Fibroblast of upper back skin (primary cell): ENCODE measurements at regions not wholly inside any gene's neighbourhood (a gene's known extent, or its start where the extent isn't known, plus 50 kb on each side); places are given as distances from the start of the nearest gene placed in this dataset.
A peak's percentile ranks its signal among the peaks of the same experiment; 100 is the strongest.

Experiments used
- DNase-seq: peaks from one replicate; pipeline ENCODE4 v3.0.0-alpha.2; 2013

DNA sequence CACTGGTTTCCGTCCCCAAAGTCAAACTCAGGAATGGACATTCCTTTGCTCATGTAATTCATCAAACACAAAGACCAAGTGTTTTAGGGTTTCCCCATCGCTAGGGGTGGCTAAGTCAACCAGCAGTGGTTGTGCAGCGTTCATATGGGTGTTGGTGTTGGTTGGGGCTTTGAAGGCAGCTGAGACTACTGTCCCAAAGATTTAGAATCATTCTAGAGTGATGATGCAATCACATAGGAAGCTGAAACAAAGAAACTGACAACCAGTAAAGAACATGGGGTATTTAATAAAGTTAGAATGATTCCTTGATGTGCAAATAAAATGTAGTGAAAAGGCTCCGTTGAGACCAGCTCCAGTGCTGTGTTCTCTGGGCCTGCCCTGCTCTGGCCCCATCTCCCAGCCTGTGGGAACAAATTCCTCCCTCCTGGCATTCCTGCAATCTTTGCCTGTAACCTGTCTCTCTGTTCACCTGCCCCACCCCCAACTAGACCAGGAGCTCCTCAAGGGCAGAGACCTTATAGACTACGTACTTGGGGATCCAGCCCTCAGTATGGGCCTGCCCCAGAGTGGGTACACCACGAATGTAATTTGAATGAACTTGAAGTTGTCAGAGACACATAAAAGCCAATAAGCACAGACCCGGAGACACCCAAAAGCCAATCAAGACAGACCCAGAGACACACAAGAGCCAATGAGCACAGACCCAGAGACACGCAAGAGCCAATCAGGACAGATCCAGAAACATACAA is 191.7 kb upstream of the TWIST2 start:
- no peak for DNase-seq

DNA sequence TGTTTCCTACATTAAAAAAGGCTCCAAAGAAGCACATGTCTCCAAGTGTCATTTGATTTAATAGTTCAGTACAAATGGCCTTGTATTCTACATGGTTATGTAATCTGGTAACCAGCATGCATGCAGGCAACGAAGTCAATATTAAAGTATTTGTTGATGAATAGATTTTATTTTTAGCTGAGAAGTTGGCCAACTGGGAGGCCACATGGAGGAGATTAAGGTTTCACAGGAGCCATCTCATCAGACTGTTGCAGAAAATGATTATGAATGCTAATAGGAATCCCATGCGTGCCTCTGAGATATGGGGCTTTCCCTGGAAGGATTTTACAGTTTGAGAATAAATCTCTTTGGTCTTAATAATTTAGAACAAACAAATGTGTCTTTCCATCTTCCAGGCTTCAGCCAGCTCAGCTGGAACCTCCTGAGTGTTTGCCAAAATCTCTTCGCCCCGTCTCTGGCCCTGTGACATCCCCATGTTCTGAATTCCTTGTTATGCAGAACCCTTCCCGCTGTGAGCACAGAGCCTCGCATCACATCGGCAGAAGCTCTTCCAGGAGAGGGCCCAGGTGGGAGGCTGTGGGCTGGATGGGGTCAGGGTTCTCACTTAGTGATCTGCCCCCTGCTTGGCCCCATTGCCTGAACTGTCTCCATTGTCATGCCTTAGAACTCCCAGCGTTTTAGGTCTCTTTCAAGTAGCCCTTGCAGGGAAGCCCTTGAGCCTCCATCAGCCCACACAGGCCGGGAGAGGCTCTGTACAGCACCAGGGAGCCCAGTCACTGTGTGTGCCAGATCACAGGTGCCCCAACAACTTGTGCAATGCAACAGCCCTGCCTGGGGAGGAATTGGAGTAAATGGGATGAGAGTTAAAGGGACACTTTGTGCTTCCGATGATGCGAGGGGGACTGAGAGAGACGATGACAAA is 190.5 kb upstream of the TWIST2 start:
- peak; percentile 25 for DNase-seq

DNA sequence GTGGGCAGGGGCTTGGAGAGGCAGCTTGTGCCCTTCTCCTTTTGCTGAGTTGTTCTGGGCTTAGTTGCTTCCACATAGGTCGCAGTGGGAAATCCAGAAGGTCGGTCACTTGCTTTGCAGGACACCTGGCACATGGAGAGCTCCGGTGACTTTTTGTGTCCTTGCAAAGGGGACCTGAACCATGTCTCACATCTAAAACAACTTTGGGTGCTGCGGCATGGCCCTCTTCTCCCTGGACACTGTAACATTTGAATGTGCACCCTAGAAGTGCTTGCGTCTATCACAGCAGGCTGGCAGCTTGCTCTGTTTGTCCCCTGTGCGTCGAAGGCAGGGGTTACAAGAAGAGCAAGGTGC is 189.9 kb upstream of the TWIST2 start:
- DNase-seq = no peak

DNA sequence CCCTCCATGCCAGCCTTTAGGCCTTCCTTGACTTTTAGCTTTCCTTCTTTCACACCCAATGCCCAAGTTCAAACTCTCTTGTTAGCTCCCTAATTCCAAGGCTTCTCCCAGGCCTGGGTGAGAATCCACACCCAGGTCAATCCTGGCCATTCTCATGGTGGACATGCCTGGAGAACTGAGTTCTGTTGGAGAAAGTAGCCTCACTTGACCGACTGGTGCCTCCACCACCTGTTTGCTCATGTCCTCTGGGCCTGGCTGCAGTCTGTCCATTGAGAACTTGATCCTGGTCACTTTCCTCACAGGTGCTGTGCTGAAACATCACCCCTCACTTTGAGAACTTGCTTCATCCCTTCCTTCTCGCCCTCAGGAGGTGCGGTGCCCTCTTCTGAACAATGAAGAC is 189.1 kb upstream of the TWIST2 start:
- no peak for DNase-seq

DNA sequence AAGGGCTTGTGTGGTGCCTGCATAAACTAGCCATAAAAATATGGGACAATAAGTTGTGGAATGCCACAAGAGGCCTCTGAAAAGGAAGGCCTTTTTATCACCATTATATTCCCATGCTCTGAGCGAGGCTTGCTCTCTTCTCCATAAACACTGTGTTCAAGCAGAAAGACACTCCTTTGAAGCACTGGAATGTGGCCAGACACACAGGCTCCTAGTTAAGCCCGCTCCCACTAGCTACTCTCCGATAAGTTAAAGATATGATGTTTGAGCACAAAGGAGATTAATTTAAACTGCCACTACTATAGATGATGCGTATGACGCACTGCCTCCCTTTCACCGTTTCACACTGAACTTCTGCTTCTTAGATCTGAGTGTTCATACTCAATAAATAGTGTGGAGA is 188.7 kb upstream of the TWIST2 start:
- no peak for DNase-seq

DNA sequence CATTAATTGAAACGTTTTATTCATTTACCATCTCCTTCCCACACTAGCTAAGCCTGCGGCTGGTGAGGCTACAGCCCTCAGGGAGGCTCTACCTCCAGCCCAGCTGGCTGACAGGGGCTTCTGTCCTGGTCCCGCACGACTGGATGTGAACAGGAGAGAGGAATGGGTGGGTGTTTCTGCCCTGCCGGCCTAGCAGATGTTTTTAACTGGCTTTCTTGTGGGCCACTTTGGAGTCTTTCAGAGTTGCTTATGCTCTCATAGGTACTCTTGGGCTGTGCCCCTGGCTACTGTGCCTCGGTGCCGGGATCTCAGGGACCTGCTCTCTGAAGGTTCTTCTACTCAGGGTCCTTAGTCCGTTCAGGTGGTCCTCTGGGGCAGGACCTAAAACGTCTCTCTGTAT is 184.3 kb upstream of the TWIST2 start:
- DNase-seq = no peak

DNA sequence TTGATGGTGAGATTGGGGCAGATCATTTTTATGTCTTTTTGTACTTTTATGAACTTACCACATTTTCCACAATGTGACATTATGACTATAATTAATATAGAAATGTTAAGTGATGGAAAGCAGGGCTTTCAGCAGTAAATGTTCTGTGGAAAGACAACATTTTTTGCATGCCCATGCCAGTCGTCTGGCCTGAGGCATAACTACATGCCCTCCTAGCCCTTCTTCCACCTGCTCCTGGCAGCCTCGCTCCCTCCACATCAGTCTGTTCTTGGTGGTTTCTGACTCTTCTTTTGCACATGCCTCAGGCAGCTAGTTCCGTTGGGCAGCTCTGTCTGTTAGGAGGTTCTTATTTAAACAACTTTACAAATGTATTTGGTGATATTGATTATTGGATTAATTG is 182.0 kb upstream of the TWIST2 start:
- DNase-seq = no peak

DNA sequence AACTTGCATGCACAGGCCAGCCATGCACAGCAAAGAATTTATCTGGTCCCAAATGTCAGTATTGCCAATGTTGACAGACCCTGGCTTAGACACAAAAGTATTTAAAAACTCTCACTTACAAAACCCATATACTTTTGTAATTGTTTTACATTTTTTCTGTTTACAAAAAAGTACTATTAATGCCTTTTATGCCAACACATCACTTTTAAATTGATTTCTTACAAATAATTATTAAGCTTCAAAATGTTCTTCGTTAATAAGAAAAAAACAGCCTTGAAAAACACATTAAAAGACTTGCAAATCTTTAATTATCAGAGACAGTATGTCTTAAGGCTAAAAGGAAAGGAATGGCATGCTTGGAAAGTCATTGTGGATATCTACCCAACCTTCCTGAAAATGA is 181.3 kb upstream of the TWIST2 start:
- no peak for DNase-seq

DNA sequence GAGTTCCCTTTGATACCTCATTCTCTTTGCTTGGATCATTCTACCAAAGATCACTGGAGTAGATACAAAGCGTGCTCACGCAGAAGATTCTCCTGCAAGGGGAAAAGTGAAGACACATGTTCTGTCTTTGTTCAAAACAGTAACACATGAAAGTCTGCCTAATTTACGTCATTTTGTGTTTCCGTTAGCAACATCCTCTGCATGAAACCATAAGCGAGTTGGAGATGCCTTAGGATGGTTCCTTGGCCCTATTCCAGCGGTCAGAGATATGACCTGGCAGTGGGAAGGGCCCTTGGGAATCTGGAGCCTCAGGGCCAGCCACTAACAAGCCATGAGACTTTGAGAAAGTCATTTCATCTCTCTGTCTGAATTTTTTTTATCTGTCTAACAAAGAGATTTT is 180.9 kb upstream of the TWIST2 start:
- peak; percentile 59 for DNase-seq

DNA sequence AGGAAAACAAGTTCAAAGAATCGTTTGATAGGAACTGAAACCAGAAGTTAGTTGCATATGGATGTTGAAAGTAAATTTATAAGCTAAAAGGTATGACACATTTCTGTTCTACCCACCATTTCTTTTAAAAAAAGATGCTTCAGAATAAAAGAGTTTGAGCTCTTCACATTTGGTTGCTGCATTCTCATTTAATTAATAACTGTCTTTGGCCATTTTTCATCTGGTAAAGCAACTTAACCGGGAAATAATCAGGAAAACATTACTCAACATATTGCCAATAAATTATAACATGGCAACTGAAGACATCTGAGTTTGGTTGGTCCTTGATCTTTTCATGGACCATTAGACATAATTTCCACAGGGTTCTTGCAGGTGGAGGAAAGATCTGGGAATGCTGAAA is 180.2 kb upstream of the TWIST2 start:
- DNase-seq = peak; percentile 20

DNA sequence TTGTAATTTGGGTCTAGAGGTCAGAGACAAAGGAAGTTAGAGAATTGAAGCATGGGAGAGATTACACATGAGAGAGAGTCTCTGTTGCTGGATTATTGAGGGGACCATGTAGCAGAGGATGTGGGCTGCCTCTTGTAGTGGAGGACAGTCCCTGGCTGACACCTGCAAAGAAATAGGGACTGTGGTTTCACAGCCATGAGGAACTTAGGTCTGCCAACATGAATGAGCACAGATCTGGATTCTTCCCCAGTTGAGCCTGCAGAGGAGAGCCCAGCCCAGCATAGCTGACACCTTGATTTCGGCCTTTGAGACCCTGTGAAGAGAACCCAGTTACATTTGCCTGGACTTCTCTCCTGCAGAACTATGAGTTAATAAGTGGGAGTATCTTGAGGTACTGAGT is 179.5 kb upstream of the TWIST2 start:
- no peak for DNase-seq

DNA sequence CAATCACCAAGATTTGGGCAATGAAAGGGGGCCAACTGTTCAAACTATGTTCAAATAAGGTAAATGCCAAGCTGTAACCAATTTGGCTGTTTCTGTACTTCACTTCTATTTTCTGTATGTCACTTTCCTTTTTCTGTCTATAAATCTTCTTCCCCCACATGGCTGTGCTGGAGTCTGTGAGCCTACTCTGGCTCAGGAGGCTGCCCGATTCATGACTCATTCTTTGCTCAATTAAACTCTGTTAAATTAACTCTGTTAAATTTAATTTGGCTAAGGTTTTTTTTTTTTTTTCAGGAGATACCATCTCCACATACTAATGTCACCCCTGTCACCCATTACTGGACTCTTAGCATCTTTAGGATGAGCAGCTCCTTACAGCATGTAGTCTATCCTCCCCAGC is 178.8 kb upstream of the TWIST2 start:
- DNase-seq = no peak

DNA sequence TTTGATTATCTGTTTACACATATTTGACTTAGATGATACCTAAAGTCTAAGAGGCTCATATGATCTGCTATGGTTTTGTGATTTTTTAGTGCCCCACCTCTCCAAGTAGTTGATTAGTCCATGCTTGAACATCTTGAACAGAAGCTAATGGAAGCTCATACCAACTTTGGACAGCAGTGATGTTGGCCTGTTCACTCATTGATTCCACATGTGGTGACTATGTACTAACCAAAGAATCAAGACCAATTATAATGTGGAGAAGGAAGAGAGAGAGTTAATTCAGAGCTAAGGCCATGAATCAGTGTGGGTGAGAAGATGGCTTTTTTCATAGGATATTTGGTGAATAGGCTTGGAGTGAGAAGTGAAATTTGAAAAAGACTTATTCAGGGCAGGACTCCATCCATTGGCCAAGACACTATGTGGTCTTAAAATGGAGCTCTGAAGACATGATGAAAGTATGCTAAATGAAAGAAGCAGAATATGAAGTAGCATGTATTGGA is 178.3 kb upstream of the TWIST2 start:
- DNase-seq = no peak

DNA sequence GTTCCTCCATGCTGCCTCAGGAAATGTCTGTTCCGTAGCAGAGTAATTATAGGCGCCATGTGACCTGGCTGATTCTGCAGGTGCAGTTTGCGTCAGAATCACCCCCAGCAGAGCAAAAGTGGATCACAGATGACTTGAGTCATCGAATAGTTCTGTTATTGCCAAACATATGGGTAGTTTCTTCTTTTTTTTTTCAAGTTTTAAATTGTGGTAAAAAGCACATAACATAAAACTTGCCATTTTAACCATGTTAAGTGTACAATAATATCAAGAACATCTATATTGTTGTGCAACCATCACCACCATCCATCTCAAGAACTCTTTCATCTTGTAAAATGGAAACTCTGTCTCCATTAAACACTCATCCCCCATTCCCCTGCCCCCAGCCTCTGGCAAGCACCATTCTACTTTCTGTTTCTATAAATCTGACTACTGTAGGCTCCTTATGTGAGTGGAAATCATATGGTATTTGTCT is 177.7 kb upstream of the TWIST2 start:
- peak; percentile 80 for DNase-seq

DNA sequence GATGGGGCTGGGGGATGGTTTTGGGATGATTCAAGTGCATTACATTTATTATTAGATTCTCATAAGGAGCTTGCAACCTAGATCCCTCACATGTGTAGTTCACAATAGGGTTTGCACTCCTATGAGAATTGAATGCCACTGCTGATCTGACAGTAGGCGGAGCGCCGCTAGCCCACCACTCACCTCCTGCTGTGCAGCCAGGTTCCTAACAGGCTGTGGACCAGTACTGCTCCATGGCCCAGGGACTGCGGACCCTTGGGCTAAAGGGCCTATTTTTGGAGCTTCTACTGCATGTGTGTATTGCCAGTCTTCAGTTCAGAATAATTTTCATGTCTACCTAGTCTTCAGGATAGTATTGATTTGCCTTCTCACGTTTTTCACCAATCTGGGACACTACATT is 165.3 kb upstream of the TWIST2 start:
- DNase-seq = no peak

DNA sequence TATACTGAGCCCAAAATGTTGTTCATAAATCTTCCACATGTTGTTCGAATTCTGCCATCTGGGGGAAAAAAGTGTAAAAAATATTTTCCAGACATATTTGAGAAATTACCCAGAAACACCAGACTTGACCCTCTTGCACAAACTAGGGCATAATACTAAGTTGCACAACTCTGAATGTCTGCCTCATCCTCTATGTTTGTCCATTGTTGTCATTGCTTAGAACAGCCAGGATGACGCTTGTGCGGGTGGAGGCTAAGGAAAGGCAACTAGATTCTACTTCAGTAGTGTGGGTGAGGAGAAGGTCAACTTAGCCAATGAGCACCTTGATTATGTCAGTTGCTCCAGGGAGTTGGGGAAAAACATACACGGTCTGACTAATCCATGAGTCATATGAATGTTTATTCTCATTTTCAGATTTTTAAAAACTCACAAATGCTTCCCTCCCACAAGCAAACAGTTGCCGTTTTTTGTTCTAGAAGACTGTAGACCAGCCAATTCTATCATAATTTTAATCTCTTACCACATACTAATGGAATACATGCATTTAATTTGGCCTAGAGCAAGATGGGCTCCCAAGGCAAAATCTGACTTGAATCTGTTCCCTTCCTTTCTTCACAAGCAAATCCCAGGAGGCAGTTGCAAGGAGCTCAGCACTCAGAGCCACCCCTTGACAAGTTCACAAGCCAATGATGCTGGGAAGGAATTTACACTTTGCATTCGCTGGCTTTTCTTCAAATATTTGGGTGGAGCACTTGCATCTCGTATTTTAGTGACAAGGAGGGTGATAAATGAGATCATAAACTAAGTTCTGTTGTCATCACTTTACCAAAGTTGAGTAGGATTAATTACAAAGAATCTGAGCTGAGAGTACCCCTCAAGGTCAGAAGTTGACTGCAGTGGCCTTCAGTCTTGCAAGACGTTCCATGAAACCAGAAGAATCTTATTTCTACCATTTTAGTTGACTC is 163.2 kb upstream of the TWIST2 start:
- DNase-seq = peak; percentile 97

DNA sequence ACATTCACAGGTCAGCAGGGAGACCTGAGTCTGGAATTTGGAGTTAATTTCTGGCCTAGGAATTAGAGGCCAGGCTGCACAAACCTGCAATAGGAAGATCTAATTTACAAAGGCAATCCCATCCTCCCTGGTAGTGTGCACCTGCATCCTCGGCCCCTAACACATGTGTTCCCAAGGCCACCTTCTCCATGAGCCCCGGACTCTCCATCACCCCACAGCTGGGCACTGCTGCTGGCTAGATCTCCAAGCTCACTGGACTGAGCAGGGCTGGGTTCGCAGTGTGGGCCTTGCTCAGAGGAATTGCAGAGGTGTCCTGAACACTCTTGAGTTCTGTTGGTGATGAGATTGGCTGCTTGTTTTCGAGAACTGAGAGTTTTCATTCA is 162.6 kb upstream of the TWIST2 start:
- DNase-seq = no peak

DNA sequence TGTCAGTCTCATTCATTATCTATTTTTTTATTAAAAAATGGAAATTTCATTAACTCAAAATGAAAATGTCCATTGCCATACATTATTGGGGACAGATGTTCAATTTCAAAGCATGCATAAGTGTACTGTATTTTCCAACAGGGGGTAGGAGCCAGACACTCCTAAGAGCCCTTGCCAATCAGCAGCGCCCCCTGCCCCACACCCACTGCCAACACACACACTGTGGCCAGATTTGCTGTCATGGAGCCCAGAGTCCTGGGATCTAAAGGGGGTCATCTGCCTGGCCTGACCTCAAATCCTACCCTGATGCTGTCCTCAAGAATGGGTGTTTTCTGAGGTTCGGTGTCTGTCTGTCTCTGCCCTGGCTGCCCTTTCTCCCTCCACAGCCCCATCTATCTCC is 162.2 kb upstream of the TWIST2 start:
- DNase-seq = no peak

DNA sequence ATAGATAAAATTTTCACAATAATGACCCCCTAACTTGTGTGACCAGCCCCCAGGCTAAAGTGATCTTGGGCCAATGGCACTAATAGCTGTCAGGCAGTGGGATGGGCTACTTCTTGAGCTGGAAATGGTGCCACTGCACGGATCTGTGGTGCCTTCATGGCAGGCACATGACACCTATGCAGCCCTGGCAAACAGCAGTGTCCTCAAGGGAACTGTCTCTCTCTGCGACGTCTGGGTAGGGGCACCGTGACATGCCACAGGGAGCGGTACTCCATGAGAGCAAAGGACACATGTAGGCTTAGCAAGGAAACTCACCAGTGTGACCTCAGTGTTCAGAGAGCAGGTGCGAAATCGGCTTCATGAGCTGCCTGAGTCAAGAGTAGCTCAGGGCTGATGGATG is 161.7 kb upstream of the TWIST2 start:
- DNase-seq = no peak

DNA sequence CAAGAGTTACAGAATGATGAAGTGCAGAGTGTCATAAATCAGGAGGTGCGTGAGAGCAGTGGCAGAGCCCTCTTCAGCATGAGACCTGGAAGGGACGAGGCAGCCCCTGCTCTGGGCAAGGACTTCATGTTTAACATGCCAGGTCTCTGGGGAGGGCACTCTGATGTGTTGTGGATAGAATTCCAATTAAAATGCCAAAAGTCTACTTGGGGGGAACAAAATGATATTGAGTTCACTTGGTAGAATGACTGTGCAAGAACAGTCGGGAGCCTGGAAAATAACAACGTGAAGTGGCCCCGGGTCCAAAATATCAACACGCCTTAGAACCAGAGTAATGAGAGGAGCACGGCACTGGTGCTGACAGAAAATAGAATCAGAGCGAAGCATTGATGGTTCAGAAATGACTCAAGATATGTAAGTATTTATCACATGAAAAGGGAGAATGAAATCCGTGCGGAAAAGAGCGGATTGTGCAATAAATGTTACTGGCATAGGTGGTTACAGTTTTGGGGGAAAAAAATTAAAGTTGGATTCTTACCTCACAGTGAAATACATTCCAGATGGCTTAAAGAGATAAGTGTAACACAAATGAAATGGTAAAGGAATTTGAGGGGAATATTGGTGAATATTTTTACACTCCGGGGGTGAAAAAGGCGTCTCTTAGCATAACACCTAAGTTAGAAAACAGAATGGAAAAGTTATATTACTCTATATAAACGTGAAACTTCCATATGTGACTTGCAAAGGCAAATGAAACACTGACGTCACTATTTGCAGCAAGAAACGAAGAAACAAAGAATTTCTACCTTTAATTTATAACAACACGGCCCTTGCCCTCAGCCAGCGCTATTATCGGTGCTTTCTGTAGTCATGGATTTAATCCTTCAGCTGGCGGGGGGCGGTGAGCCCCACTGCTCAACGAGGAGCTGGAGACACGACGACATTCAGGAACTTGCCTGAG is 159.4 kb upstream of the TWIST2 start:
- peak; percentile 90 for DNase-seq

DNA sequence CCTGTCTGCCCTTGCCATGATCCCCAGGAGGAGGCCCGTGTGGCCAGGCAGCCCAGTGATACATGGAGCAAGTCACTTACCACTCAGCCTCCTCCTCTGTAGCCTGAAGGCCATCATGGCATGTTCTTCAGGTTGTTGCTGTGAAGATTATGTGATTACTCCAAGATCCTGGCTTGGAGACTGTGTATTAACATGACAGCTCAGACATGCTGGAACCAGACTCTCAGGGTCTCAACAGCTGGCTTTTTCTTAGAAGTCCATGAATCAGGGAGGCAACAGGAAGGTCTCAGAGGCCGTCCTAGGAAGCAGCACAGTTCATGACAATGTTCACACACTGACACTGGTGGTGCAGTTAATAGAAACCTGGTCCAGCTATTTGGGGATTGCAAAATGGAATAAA is 158.6 kb upstream of the TWIST2 start:
- no peak for DNase-seq
